H9 (cell line): ENCODE measurements at regions not wholly inside any gene's neighbourhood (a gene's known extent, or its start where the extent isn't known, plus 50 kb on each side); places are given as distances from the start of the nearest gene placed in this dataset.

ENCODE experiments used
- DNase-seq: peaks from one replicate; pipeline ENCODE4 v3.0.0-alpha.2; 2017
- H2AFZ ChIP-seq: one replicate; pipeline ENCODE4 v1.6.1; 2013; ENCODE audit warnings: mild to moderate bottlenecking, low read length, control low read depth, moderate library complexity
- H2AK5ac ChIP-seq: 2 replicates; pipeline ENCODE4 v1.6.1; 2013; ENCODE audit warnings: low read length, control low read depth, mixed read lengths; ENCODE audit not compliant: insufficient read length
- H2BK120ac ChIP-seq: one replicate; pipeline ENCODE4 v1.6.1; 2013; ENCODE audit warnings: low read depth, mild to moderate bottlenecking, low read length, control low read depth, inconsistent platforms; ENCODE audit not compliant: poor library complexity, severe bottlenecking
- H2BK12ac ChIP-seq: 2 replicates; pipeline ENCODE4 v1.6.1; 2013; ENCODE audit warnings: low read length, control low read depth, mixed read lengths, low read depth; ENCODE audit not compliant: insufficient read length
- H2BK15ac ChIP-seq: 2 replicates; pipeline ENCODE4 v1.6.1; 2013; ENCODE audit warnings: low read depth, low read length, control low read depth
- H2BK20ac ChIP-seq: one replicate; pipeline ENCODE4 v1.6.1; 2013; ENCODE audit warnings: low read depth, mild to moderate bottlenecking, low read length, control low read depth, inconsistent platforms; ENCODE audit not compliant: poor library complexity, severe bottlenecking
- H2BK5ac ChIP-seq: 2 replicates; pipeline ENCODE4 v1.6.1; 2013; ENCODE audit warnings: low read length, control low read depth, mixed read lengths; ENCODE audit not compliant: insufficient read length
- H3K14ac ChIP-seq: 2 replicates; pipeline ENCODE4 v1.6.1; 2013; ENCODE audit warnings: low read length, control low read depth; ENCODE audit not compliant: insufficient read depth
- H3K18ac ChIP-seq: 2 replicates; pipeline ENCODE4 v1.6.1; 2013; ENCODE audit warnings: low read depth, mild to moderate bottlenecking, mixed read lengths, low read length, control low read depth; ENCODE audit not compliant: insufficient read length
- H3K23ac ChIP-seq: 2 replicates; pipeline ENCODE4 v1.6.1; 2013; ENCODE audit warnings: low read length, control low read depth, mixed read lengths, low read depth; ENCODE audit not compliant: insufficient read length
- H3K23me2 ChIP-seq: 2 replicates; pipeline ENCODE4 v1.6.1; 2013; ENCODE audit warnings: low read depth, mild to moderate bottlenecking, mixed read lengths, low read length, control low read depth; ENCODE audit not compliant: insufficient read length, poor library complexity, severe bottlenecking
- H3K27ac ChIP-seq: 2 replicates; pipeline ENCODE4 v1.5.1; 2013; ENCODE audit warnings: low read length, control low read depth, mixed read lengths, low read depth; ENCODE audit not compliant: insufficient read length
- H3K27me3 ChIP-seq: 2 replicates; pipeline ENCODE4 v1.6.1; 2013; ENCODE audit warnings: low read length, control low read depth, inconsistent platforms; ENCODE audit not compliant: insufficient read depth
- H3K4ac ChIP-seq: 2 replicates; pipeline ENCODE4 v1.6.1; 2013; ENCODE audit warnings: low read depth, mild to moderate bottlenecking, control low read depth, inconsistent platforms, low read length, moderate library complexity
- H3K4me1 ChIP-seq: 2 replicates; pipeline ENCODE4 v1.6.1; 2013; ENCODE audit warnings: low read length, control low read depth, inconsistent platforms; ENCODE audit not compliant: insufficient read depth
- H3K4me2 ChIP-seq: 2 replicates; pipeline ENCODE4 v1.6.1; 2013; ENCODE audit warnings: low read length, control low read depth, mixed read lengths; ENCODE audit not compliant: insufficient read length, insufficient read depth
- H3K56ac ChIP-seq: 2 replicates; pipeline ENCODE4 v1.6.1; 2013; ENCODE audit warnings: low read depth, mild to moderate bottlenecking, mixed read lengths, low read length, control low read depth; ENCODE audit not compliant: insufficient read length
- H3K79me1 ChIP-seq: 2 replicates; pipeline ENCODE4 v1.6.1; 2013; ENCODE audit warnings: low read depth, mild to moderate bottlenecking, moderate library complexity, low read length, control low read depth, inconsistent platforms; ENCODE audit not compliant: insufficient read depth, poor library complexity, severe bottlenecking
- H3K79me2 ChIP-seq: 2 replicates; pipeline ENCODE4 v1.6.1; 2013; ENCODE audit warnings: low read length, control low read depth, inconsistent platforms; ENCODE audit not compliant: insufficient read depth
- H3K9ac ChIP-seq: 2 replicates; pipeline ENCODE4 v1.6.1; 2013; ENCODE audit warnings: low read length, control low read depth, mixed read lengths; ENCODE audit not compliant: insufficient read length; ENCODE audit errors: extremely low read depth
- H3K9me3 ChIP-seq: one replicate; pipeline ENCODE4 v1.6.1; 2013; ENCODE audit warnings: low read depth, low read length, inconsistent platforms; ENCODE audit not compliant: control insufficient read depth
- H3T11ph ChIP-seq: one replicate; pipeline ENCODE4 v1.6.1; 2013; ENCODE audit warnings: mild to moderate bottlenecking, low read length, control low read depth, inconsistent platforms
- H4K20me1 ChIP-seq: one replicate; pipeline ENCODE4 v1.6.1; 2013; ENCODE audit not compliant: control insufficient read depth, insufficient read length, insufficient read depth
- H4K5ac ChIP-seq: 2 replicates; pipeline ENCODE4 v1.6.1; 2013; ENCODE audit warnings: low read depth, mild to moderate bottlenecking, mixed read lengths, low read length, control low read depth; ENCODE audit not compliant: insufficient read length
- H4K8ac ChIP-seq: replicated peaks from 2 replicates; pipeline ENCODE4 v1.6.1; 2013; ENCODE audit warnings: low read length, control low read depth, mixed read lengths, low read depth; ENCODE audit not compliant: insufficient read length
- H4K91ac ChIP-seq: 2 replicates; pipeline ENCODE4 v1.6.1; 2013; ENCODE audit warnings: low read depth, mild to moderate bottlenecking, moderate library complexity, mixed read lengths, low read length, control low read depth; ENCODE audit not compliant: insufficient read length
- H3K27ac Mint-ChIP-seq, 3 experiments: 2 replicates in 2 of 3; 3 replicates in 1 of 3; pipeline ENCODE4 v1.8.0; 2020 to 2021; ENCODE audit warnings: mixed read lengths in 3 of 3, mild to moderate bottlenecking in 1 of 3, moderate library complexity in 1 of 3
- H3K27me3 Mint-ChIP-seq: 2 replicates; pipeline ENCODE4 v1.8.0; 2021; ENCODE audit warnings: low read depth, mild to moderate bottlenecking, moderate library complexity, mixed read lengths
- H3K36me3 Mint-ChIP-seq, 3 experiments: 2 replicates in 2 of 3; 3 replicates in 1 of 3; pipeline ENCODE4 v1.8.0; 2020 to 2021; ENCODE audit warnings: low read depth in 3 of 3, mixed read lengths in 3 of 3; ENCODE audit not compliant: insufficient read depth in 1 of 3
- H3K4me1 Mint-ChIP-seq, 2 experiments: 2 replicates each; pipeline ENCODE4 v1.8.0; 2020; ENCODE audit warnings: mixed read lengths in 2 of 2
- H3K4me3 Mint-ChIP-seq, 2 experiments: 2 replicates in 1 of 2; 3 replicates in 1 of 2; pipeline ENCODE4 v1.8.0; 2020 to 2021; ENCODE audit warnings: mild to moderate bottlenecking in 2 of 2, mixed read lengths in 2 of 2, moderate library complexity in 1 of 2
- H3K9me3 Mint-ChIP-seq, 2 experiments: 2 replicates in 1 of 2; 3 replicates in 1 of 2; pipeline ENCODE4 v1.8.0; 2020; ENCODE audit warnings: mild to moderate bottlenecking in 2 of 2, mixed read lengths in 2 of 2, moderate library complexity in 1 of 2
- CTCF ChIP-seq: fragments of 200-600 bp; sonication (generic); conservative IDR thresholded peaks from 3 replicates; pipeline ENCODE4 v1.8.0; 2021; ENCODE audit warnings: antibody characterized with exemption, mild to moderate bottlenecking
- WGBS: extraction: QIAGEN DNeasy Blood & Tissue Kit; methylation state at CpG from one replicate; pipeline ENCODE4 v1.1.7; 2013; ENCODE audit warnings: missing lambda C conversion rate, low lambda C conversion rate, mixed read lengths; ENCODE audit not compliant: insufficient read length; ENCODE audit errors: extremely low coverage; 5-methylcytosine and 5-hydroxymethylcytosine counted together

- no peaks in the 10 kb centered on the region for H4K20me1 ChIP-seq
- no peak overlapping the region for H2AFZ ChIP-seq
- H3T11ph ChIP-seq, result no peak overlapping the region
- no peaks in the 10 kb centered on the region for H3K9me3 ChIP-seq
- Mint-ChIP-seq H3K9me3 (no peaks in the 10 kb centered on the region), H3K4me3 (no peak overlapping the region), H3K27ac (peak overlapping the region in 1 of 3 experiments; percentile 34; a peak in 1 of 7 replicates), H3K4me1 (peaks cover 4 to 8% of the 10 kb centered on the region in 2 experiments), H3K36me3 (no peaks in the 10 kb centered on the region), H3K27me3 (peaks cover 3% of the 10 kb centered on the region; the same call in 1 of the 2 replicates)
- no peaks in the 10 kb centered on the region for H3K4me1 ChIP-seq
- H4K5ac ChIP-seq, result no peak overlapping the region
- no peak overlapping the region for H2AK5ac ChIP-seq
- no peak for DNase-seq
- H3K14ac ChIP-seq, result no peak overlapping the region
- H4K91ac ChIP-seq, result no peak overlapping the region
- H3K18ac ChIP-seq, result no peak overlapping the region
- H3K4ac ChIP-seq, result no peak overlapping the region
- H3K23me2 ChIP-seq, result no peaks in the 10 kb centered on the region
- no peak for TF ChIP-seq CTCF
- H3K9ac ChIP-seq, result no peak overlapping the region
- H2BK5ac ChIP-seq, result no peak overlapping the region
- H2BK12ac ChIP-seq, result no peak overlapping the region
- no peak overlapping the region for H3K4me2 ChIP-seq
- no peaks in the 10 kb centered on the region for H3K27me3 ChIP-seq
- H3K27ac ChIP-seq, result no peak overlapping the region
- no peak overlapping the region for H2BK20ac ChIP-seq
- H2BK120ac ChIP-seq, result no peak overlapping the region
- H3K23ac ChIP-seq, result no peak overlapping the region
- H3K79me2 ChIP-seq, result no peaks in the 10 kb centered on the region
- WGBS, result no CpG with 5 or more reads among the region's 4 CpGs
- no peak overlapping the region for H2BK15ac ChIP-seq
- no peak overlapping the region for H3K56ac ChIP-seq
- no peaks in the 10 kb centered on the region for H3K79me1 ChIP-seq
- H4K8ac ChIP-seq, result no peak overlapping the region
Measured at GRCh38 chr11:28976801-28977145, 868.6 kb downstream of the METTL15 start.
